HG02938 (cell line): ENCODE measurements at regions not wholly inside any gene's neighbourhood (a gene's known extent, or its start where the extent isn't known, plus 50 kb on each side); places are given as distances from the start of the nearest gene placed in this dataset.

Source experiments
- ATAC-seq: cut with Tn5 transposase; IDR thresholded peaks from one replicate; pipeline ENCODE4 v1.9.1; 2021; ENCODE audit warnings: mild to moderate bottlenecking, moderate library complexity; ENCODE audit not compliant: unreplicated experiment

DNA sequence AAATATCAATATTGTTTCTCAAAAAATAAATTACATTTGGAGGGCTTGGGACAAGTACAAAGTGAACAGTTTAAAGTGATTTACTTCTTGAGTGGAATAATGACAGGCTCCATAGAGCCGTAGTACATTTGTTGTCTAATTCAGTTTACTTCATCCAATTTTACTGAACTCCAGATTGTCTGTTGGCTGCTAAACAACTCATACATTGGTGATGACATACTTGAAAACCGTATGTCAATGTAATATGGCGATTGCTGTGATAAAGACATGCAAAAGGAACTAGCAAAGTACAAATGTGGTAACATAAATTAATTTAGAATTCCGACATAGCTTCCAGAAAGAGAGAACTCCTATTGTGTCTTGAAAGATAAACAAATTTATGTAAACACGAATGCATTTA, 1197.5 kb upstream of the CDH18 start:
- ATAC-seq: no peak

DNA sequence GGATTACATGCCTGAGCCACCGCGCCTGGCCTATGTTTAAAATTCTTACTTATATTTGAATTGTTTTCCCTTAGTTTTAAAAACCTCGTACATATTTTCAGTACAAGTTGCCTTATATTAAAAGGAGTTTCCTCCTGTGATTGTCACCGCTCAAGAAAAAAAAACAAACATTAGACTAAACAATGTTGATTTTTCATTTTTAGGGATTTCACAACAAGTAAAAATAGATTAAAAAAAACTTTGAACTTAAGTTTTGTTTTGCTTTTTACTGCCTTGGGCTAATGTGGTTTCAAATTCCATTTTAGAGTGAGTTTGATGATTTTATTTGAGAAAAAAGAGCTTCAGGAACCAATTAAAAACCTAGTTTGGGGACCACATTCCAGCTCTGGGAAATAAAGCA, 1196.6 kb upstream of the CDH18 start:
- ATAC-seq: no peak

DNA sequence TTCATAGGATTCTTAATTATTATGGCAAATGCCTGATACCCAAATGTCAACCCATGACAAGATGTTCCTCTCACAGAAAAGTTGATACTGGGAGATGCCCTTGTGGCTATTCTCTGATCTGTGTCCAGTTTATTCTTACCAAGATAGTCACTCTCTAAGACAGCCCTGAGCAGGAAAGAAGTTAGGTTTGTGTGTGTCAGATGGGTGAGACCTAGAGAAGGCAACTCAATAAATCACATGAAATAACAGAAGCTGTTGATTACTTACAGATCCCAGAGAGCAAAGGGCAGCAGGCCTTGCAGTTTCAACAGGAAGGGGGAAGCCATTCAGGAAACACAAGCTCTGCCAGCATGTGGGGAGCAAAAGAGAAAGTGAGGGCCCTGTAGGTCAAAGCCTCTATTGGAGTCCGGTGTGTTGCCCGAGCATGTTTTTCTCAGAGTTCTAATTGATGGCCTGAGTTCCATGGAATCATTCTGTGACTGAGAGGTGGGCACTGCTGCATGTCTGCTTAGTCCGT, 1193.7 kb upstream of the CDH18 start:
- ATAC-seq: no peak

DNA sequence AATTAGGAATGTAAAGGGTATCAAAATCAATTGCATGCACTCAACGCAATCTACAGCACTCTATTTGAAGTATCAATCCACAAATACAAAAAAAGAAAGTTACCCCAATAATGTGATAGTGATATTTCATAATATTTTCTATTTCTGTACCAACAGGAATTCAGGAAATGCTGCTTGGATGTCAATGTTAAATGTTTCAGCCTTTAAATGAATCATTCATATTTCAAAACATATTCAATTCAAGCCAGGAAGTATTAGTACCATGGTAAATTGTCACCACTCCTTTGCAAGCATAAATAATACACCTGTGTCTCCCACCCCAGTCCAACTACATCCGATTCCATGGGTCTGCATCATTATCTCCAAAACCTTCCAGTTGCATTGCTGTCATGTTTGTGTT, 1185.5 kb upstream of the CDH18 start:
- no peak for ATAC-seq

DNA sequence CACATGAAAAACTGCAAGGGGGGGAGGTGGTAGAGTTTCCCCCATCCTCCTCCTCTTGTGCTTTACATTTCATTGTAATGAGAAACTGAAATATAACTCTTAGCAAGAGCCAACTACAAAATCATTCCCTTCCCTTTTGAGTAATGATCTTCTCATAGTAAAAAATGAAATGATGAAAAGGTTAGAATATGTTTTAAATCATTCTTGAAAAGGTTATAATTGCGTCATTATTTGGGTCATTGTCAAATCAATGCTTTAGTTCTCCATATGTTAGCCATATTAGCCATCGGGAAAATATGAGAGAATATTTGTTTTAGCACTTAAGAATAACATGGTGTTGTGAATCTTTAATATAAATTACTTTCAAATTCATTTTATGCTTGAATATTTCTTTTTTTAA, 1185.0 kb upstream of the CDH18 start:
- no peak for ATAC-seq

DNA sequence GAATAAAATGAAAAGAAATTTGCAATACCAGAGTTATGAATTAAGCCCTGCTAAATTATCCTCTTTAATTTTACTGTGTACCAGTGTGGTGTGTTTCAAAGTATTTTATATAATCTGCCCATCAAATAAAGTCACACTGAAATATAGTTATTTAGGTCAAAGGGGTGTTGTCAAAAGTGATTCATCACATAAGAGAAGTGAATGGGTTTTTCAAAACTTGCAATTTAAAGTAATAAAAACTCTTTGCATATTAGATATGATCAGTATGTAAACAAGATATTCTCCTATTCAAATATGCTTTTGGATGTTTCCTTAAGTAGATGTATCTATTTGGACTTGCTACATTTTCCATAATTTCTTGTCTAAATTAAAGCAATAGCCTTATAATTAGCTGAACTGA, 1183.0 kb upstream of the CDH18 start:
- no peak for ATAC-seq

DNA sequence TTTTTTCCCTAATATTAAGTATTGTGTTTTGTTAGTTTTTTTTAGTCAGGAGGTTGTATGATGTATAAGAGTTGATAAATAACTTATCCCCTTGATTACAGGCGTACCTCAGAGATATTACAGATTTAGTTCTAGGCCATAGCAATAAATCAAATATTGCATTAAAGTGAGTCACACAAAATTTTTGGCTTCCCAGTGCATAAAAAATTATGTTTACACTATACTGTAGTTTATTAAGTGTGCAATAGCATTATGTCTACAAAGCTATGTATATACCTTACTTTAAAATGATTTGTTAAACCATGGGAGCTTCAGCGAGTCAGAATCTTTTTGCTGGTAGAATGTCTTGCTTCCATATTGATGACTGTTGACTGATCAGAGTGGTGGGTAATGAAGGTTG, 1180.6 kb upstream of the CDH18 start:
- no peak for ATAC-seq

DNA sequence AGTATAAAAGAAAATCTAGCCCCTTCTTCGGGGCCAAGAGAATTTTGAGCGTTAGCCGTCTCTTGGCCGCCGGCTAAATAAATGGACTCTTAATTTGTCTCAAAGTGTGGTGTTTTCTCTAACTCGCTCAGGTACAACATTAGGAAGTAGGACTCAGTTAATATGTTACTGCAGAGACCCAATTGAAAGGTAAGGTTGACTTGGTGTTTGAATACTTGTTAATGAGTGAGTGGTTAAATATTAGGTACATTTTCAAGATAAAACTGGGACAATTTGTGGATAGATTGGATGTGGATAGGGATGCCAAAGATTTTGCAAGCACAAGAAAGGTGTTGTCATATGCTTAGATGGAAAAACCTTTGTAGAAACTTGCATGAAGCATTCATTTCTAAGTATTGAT, 1177.3 kb upstream of the CDH18 start:
- no peak for ATAC-seq

DNA sequence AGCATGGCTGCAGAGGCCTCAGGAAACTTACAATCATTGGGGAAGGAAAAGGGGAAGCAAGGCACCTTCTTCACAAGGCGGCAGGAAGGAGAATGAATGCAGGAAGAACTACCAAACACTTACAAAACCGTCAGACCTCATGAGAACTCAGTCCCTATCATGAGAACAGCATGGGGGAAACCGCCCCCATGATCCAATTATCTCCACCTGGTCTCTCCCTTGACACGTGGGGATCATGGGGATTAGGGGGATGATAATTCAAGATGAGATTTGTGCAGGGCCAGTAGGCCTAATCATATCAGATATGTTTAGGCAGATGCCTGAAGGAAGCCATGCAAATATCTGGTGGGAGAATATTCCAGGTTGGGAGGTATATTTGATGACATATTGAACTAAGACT, 1176.4 kb upstream of the CDH18 start:
- ATAC-seq: no peak

DNA sequence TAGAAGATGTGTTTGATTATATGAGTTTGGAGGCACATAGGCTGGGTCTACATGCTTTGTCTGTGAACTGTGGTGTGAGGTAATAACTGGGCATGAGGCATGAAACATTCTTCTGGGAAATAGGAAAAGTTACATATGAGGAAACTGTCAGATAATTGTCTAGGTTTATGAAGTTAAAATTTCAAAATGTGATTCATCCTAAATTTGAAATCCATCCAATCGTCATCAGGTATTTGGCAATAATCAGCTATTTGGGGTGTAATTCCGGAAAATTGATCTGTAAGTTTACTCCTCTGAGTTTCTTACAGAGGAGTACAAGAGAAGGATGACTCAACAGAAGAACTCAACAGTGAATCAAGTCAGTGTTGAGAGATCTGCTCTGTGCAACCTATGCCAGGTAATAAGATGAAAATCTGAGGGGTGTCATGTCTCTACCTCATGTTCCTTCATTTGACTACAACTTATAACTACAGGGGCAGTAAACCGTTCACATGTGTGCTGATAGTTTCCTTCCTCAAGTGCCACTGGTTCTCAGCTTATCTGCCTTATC, 1171.6 kb upstream of the CDH18 start:
- no peak for ATAC-seq

DNA sequence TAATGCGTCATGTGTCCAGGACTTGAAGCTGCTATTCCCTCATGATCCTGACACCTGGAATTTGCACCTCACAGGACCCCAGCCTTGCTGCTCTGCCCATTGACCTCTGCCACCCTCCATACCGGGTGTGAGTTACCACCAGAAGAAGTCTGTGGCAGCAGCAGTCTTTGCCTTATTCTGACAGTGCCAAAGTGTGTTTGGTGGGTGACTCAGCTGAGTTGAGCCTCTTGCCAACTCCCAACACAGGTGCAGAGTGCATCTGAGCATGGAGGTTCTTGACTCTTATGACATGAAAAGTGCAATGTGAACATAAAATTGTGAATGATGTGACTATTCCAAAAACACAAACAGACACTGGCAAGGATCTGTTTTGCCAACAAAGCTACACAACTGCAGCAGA, 1166.5 kb upstream of the CDH18 start:
- ATAC-seq: no peak

DNA sequence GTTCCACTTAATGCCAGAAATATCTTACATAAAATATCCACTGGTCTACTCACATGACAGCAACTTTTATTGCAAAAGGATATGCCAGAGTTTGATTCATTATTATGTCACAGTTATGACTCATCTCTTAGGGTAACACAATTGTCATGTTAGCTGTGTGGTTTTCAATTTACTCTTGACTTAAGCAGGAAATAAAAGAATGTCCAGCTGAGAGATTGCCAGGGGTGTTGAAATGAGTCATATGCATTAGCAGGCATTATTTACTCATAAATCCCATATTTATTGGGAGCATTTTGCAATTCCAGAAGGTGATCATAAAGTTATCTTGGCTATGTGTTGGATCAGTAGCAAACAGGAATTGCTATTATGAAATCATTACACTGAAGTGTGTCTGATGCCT, 1164.6 kb upstream of the CDH18 start:
- ATAC-seq: no peak

DNA sequence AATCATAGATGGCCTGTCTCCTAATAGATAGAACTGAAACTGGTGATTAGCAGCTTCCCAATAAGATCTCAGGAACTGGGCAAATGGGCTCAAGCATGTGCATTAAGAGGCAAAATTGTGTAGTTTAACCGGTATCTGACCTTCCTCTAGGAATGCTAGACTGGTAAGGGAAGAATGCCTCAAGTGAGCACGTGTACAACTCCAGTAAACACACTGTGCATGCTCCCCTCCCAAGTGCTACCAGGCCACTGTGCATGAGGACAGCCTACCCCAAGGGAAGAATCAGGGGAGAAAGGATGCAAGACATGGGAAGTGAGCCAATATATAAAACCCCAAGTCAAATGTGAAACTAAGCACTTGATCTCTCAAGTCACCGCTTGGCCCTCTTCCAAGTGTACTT, 1157.4 kb upstream of the CDH18 start:
- ATAC-seq: no peak

DNA sequence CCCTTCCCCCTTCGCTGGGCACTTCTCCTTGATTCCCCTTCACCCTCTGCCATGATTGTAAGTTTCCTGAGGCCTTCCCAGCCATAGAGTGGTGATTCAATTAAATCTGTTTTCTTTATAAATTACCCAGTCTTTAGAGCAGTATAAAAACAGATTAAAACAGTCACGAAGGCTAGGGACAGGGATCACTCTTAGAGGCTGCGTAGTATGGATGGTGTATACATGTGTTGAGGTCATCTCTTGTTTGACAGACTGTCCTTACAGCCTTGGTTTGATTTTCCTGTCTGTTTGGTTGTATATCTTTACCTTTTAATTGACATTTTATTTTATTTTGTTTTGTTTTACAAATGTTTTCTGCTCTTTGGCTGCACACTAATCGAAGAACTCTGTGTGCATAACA, 1155.7 kb upstream of the CDH18 start:
- no peak for ATAC-seq

DNA sequence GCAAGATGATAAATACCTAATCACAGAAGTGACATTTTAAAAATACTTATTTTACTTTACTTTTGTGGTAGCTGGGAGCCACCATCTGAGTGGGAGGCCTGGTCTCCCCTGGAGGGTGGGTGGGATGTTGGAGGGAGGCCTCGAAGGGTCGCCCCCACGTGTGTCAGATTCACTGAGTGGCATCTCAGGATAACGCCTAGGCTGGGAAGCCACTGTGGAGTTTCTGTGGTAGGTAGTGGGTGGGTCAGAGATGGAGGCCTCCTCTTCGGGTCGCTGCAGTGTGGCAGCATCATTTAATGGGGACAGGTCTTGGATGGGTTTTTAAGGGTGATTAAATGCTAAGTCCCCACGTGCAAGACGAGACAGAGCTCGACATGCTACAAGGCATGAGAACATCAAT, 1154.8 kb upstream of the CDH18 start:
- ATAC-seq: no peak

DNA sequence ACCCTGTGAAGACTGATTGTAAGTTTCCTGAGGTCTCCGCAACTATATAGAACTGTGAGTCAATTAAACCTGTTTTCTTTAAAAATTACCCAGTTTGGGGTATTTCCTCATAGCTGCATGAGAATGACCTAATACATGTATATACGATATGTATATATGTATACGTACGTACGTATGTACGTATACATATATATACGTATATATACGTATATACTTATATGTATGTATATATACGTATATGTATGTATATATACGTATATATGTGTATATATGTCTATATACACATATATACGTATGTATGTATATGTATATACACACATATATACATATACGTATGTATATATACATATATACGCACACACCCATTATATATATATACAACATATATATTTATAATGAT, 1153.0 kb upstream of the CDH18 start:
- ATAC-seq: no peak

DNA sequence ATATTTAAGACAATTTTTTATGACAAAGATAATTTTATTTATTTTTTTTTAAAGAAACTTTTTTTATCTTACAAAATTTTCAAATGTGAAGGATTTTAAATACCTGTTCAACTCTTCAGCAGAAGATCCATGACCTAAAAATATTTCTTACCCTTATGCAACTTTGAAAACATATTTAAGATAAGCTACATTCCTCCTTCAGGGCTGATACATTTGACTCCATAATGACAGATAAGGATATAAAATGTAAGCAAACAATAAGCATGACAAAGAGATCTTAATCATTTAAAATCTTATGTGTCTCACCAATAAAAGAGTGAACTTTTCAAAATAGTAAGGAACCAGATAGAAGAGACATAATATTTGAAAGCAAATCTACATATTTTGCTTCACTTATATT, 1138.2 kb upstream of the CDH18 start:
- ATAC-seq: no peak

DNA sequence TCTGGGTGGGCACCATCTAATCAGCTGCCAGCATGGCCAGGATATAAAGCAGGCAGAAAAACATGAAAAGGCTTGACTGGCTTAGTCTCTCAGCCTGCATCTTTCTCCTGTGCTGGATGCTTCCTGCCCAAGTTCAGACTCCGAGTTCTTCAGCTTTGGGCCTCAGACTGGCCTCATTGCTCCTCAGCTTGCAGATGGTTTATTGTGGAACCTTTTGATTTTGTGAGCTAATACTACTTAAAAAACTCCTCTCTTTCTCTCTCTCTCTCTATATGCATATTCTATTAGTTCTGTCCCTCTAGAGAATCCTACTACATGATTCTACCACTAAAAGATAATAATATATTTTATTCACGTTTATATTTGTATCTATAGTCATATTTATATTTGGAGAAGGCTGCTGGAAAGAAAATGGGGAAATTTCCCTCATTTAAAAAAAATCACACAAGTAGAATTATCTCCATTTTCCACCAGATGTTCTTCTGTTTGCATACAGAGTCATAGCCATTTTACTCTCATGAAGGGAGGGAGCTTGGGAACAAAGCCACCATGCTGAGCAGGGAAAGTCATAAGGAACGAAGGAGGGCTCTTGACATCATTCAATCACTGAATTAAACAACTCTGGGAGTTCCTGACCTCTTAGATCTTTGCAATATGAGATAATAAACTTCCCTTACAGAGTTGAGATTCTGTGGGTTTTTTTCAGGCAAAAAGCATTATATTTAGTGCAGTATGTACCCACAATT, 1137.4 kb upstream of the CDH18 start:
- ATAC-seq: no peak

DNA sequence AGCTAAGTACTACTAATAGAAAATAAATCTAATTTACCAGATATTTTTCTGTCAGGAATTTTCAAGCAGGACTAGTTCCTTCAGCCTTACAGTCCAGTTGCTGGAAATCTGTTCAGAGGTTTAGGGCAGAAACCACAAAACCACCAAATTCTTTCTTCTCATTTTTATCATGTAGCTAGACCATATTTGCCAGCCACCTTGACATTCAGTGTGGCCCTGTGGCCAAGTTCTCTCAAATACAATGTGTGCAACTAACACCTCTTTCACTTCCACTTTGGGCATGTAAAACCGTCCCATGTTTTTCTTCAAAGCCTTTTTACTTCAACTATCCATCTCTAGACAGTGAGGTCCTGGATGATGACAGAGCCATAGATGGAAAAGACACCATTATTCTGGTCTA, 1133.2 kb upstream of the CDH18 start:
- no peak for ATAC-seq

DNA sequence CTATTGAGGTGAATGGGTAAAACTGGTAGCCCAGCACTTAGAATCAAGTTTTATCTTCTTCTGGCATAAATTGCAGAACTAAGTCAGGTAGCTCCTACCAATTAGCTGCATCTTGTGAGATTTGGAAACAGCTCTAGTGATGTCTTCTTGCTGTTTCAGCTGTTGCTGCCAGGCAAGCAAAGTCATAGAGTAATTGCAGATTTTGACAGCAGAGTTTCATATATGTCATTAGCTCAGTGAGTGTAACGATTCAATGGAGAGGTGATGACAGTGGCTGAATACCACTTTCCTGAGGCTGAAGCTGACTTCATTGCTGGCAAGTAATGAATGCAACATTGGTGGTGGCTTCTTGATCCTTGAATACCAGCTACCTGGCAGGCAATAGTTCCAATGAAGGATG, 1109.7 kb upstream of the CDH18 start:
- no peak for ATAC-seq

DNA sequence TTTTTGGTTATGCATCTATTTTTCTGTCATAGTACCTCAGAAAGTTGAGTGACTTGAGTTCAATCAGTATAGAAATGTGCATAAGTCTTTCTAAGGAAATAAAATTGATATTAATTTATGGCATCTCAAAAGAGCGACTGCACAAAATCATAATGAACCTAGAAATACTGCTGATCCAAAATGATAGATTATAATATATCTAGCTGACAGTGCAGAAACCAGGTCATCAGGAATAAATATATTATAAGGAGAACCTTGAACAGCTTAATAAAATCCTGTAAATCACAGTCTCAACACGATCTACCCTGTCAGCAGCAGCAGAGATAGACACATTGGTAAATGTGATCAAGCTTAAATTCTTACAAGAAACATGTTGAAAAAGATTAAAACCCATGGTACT, 1106.6 kb upstream of the CDH18 start:
- no peak for ATAC-seq

DNA sequence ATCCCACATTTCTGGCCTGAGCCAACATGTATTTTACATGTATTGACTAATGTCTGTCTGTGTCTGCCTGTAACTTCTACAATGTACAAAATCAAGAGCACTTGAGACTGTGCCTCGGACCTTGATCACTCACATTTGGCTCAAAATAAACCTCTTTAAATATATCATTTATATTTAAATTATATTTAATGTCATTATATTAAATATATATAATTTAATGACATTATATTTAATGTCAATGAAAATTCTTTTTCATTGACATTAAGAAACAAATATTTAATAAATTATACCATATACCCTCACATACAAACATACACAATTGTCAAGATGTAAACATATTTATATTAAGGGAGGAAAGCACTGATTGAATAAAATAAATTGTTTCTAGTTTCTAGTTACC, 1099.8 kb upstream of the CDH18 start:
- no peak for ATAC-seq

DNA sequence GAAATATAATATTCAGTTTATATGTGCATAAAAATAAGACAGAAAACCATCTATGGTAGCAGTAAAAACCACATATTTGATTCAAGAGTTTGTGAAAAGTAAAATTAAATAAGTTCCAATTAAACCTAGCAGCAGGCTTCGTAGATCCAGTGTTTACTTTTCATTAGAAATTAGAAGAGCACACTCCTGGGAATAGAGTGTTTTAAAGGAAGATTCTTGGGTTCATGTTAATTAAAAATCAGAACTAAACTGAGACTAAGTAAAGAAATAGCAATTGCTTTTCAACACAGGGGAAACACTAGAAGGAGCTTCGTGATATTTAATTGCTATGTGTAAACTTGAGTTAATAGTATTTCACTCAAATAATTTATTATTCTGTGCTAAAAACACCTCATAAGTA, 1097.8 kb upstream of the CDH18 start:
- ATAC-seq: no peak
